ENCODE measurements at regions not wholly inside any gene's neighbourhood (a gene's known extent, or its start where the extent isn't known, plus 50 kb on each side); places are given as distances from the start of the nearest gene placed in this dataset.
"Not testable (repeated sequence)": the region's sequence is repeated elsewhere in the genome, so short reads cannot be mapped to it uniquely, and the experiment has no call there.

GRCh38 chr10:62498271-62498670 lies 124.1 kb downstream of the ZNF365 start:
- DNase-seq = no peak

- DNase-seq = not testable (repeated sequence)
These were observed 125.9 kb downstream of the ZNF365 start for GRCh38 chr10:62500116-62500515.

- no peak for DNase-seq
These were observed 127.4 kb downstream of the ZNF365 start for GRCh38 chr10:62501547-62501946.

GRCh38 chr10:62502995-62503613 lies 128.9 kb downstream of the ZNF365 start:
- DNase-seq = no peak

- no peak for DNase-seq
These were observed 129.7 kb downstream of the ZNF365 start for GRCh38 chr10:62503872-62504271.

GRCh38 chr10:62506371-62506770 lies 132.2 kb downstream of the ZNF365 start:
- DNase-seq = no peak

- no peak for DNase-seq
These were observed 137.1 kb downstream of the ZNF365 start for GRCh38 chr10:62511238-62511637.

GRCh38 chr10:62511656-62512055 lies 137.5 kb downstream of the ZNF365 start:
- no peak for DNase-seq

- DNase-seq = no peak
These were observed 138.7 kb downstream of the ZNF365 start for GRCh38 chr10:62512732-62513475.

GRCh38 chr10:62514079-62514693 lies 140.0 kb downstream of the ZNF365 start:
- no peak for DNase-seq

GRCh38 chr10:62517252-62517651 lies 143.1 kb downstream of the ZNF365 start:
- no peak for DNase-seq

- peak; percentile 20 for DNase-seq
These were observed 153.1 kb downstream of the ZNF365 start for GRCh38 chr10:62527019-62527827.

- DNase-seq = no peak
These were observed 154.3 kb downstream of the ZNF365 start for GRCh38 chr10:62528441-62528840.

GRCh38 chr10:62529396-62529795 lies 155.2 kb downstream of the ZNF365 start:
- DNase-seq = no peak

GRCh38 chr10:62534031-62534430 lies 159.9 kb downstream of the ZNF365 start:
- no peak for DNase-seq

GRCh38 chr10:62538606-62539005 lies 164.4 kb downstream of the ZNF365 start:
- DNase-seq = no peak

- no peak for DNase-seq
These were observed 166.2 kb downstream of the ZNF365 start for GRCh38 chr10:62540389-62540788.

GRCh38 chr10:62541811-62542210 lies 167.6 kb downstream of the ZNF365 start:
- no peak for DNase-seq

GRCh38 chr10:62543571-62544355 lies 169.6 kb downstream of the ZNF365 start:
- no peak for DNase-seq

GRCh38 chr10:62545160-62546066 lies 171.2 kb downstream of the ZNF365 start:
- DNase-seq = no peak

GRCh38 chr10:62548686-62549085 lies 174.5 kb downstream of the ZNF365 start:
- DNase-seq = no peak
